HS-27A (cell line): ENCODE measurements at regions not wholly inside any gene's neighbourhood (a gene's known extent, or its start where the extent isn't known, plus 50 kb on each side); places are given as distances from the start of the nearest gene placed in this dataset.

Experiments
- DNase-seq: peaks from one replicate; pipeline ENCODE4 v3.0.0-alpha.2; 2012; ENCODE audit warnings: low read depth, missing footprints

DNA sequence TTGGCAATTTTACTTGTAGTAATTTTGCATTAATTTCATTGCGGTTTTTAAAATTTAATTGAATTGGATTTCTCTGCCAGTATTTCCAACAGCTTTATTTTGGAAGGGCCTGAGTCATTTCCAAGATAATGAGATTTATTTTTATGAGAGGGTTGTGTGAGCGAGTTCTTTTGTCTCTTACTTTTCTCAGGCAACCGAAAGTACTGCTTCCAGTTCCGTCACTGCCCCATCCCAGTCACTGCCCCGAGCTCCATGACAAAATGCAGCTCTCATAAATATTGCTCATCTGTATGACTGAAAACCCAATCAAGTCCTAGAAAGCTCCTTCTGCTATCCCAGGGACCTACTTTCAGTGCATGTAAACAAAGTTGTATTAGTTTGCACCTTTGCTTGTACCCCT lies 468.4 kb upstream of the SEMA3D start:
- no peak for DNase-seq

DNA sequence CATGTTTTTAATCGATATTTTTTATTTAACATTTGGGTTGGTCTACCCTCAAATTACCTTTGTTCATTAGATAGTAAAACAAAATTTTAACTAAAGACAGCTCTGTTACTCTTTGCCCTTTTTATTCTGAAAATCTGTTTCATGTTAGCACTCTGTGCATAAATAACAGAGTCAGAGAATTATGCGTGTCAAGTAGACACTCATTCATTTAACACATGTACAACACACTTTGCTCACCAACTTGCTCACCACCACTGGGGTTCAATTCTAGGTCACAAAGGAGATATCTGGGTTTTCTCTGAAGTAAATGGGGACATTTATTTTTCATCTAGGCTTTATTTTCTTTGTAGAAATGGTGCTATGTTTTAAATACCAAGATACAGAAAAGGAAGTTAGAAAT lies 457.4 kb upstream of the SEMA3D start:
- DNase-seq, result no peak

- DNase-seq, result no peak
Observed at GRCh38 chr7:85641331-85641730, 454.5 kb upstream of the SEMA3D start.

DNA sequence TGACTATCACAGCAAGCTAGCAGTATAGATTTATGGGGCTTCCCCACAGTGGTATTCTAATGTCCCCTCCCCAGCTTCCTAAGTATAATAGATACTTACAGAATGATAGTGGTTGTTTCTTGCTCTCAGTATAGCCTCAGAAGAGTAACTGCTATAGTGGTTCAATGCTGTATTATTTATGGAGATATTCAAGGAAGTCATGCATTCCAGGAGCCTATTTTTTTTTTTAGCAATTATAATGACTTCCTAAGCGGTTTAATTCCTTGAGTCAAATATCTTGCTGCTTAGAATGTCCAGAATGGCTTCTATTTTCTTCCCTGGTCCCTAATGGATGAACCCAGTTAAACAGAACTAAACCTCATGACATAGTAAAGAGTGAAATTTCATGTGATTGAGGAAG lies 451.5 kb upstream of the SEMA3D start:
- no peak for DNase-seq

DNA sequence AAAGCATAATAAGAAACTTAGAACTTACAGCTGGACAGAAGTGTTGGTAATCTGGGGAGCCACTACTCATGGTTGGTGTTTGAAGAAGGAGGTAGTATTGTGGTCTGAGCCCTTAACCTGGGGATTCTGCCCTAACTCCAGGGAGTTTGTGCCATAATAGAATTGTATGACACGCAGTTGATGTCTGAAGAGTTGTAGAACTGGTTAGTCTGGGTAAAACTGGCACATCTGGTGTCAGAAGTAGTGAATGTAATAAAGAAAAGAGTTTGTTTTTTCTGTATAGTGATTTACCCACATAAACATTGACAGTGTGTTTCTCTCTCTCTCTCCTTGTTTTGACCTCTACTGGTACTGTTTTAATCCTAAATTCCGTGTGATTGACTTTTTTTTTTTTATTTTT lies 448.1 kb upstream of the SEMA3D start:
- DNase-seq, result no peak

- no peak for DNase-seq
Observed at GRCh38 chr7:85630904-85631600, 444.2 kb upstream of the SEMA3D start.

- DNase-seq, result no peak
Observed at GRCh38 chr7:85627791-85628586, 441.1 kb upstream of the SEMA3D start.

GRCh38 chr7:85622059-85622458 lies 435.2 kb upstream of the SEMA3D start:
- DNase-seq, result no peak

GRCh38 chr7:85620936-85621685 lies 434.3 kb upstream of the SEMA3D start:
- no peak for DNase-seq

- no peak for DNase-seq
Observed at GRCh38 chr7:85619236-85619635, 432.4 kb upstream of the SEMA3D start.

GRCh38 chr7:85614684-85615083 lies 427.8 kb upstream of the SEMA3D start:
- no peak for DNase-seq

DNA sequence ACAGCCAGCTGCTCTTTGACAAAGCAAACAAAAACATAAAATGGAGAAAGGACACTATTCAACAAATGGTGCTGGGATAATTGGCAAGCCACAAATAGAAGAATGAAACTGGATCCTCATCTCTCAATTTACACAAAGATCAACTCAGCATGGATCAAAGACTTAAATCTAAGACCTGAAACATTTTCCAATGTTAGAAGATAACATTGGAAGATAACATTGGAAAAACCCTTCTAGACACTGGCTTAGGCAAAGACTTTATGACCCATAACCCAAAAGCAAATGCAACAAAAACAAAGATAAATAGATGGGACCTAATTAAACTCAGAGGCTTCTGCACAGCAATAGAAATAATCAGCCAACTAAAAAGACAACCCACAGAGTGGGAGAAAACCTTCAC lies 425.7 kb upstream of the SEMA3D start:
- no peak for DNase-seq

- no peak for DNase-seq
Observed at GRCh38 chr7:85608804-85609203, 421.9 kb upstream of the SEMA3D start.

DNA sequence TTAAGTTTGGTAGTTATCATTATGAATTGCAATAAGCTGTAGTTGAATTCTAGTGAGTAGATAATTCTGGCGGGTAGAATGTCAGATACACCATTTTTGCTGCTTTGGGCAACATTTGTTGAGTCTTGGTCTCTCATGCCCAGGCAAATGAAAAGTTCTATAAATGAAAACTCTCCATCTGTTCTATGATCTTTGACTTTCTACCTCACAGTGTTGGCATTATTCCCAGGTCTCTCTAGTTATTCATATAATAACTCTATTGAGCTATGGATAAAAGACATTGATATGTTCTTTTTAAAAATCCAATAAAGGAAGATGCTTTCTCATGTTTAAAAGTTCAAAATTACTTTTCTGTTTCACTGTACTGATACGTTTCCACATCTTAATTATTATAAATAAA lies 415.3 kb upstream of the SEMA3D start:
- DNase-seq, result no peak

DNA sequence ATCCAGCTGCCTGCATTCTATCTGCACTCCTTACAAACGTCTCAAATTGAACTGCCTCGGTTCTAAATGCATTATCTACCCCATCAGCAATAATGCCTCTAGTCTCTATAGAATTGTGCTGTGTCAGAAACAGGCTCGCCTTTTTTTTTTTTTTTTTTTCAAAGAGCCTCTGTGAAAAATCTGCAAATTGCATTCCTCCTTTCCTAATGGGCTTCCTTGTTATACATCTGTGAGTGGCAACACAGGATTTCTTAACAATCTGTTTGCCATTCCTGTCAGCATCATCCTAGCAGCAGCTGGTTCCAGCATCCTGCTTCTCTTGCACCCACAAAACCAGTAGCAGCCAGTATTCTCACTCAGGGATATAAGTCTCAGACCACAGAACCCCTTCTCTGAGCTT lies 413.5 kb upstream of the SEMA3D start:
- no peak for DNase-seq

DNA sequence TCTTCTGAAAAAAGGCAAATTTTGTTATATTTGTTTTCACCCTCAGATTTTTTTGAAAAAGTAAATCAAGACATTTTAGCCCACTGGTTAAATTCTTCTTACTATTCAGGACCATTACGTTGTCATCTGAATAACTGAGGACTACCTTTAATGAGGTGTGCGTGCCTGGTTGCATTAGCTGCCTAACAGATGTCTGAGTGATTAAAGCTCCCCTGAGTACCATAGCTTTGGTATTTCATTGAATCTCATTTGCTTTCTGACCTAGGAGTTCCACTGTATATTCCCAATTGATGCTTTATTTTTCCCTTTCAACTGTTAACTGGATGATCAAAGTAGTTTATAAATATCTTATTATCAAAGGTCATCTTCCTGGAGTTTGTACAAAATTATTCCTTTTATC lies 410.0 kb upstream of the SEMA3D start:
- no peak for DNase-seq

- no peak for DNase-seq
Observed at GRCh38 chr7:85595750-85596178, 408.9 kb upstream of the SEMA3D start.

DNA sequence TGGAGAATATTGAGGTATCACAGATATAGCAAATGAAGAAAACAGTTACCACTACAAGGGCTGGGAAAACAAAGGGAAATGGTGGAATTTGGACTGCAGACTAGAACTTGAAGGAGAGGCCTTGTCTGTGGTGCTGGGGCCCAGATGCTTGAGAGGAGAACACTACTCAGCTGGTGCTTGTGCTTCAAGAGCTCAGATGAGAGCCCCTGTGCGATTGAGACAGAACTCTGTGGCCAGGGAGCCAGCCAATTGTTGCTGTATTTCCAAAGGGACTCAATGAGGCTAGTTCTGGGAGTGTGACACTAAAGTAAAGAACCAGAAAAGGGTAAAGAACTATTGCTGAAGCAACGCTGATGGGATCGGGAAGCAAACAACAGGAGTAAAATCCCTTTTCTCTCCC lies 406.5 kb upstream of the SEMA3D start:
- no peak for DNase-seq

- DNase-seq, result no peak
Observed at GRCh38 chr7:85587785-85588184, 400.9 kb upstream of the SEMA3D start.

DNA sequence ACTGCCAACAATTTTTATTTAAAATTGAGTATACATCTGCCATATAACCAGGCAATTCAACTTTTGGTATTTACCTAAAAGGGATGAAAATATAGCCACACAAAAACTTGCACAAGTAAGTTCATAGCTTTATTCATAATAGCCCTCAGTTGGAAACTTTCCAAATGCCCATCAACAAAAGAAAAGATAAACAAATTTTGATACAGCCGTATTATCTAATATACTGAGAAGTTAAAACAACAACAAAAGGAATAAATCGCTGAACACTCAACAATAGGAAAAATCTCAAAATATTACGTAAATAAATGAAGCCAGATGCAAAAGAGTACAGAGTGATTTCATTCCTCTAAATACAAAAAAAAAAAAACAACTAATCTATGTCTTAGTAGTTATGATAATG lies 399.2 kb upstream of the SEMA3D start:
- no peak for DNase-seq

GRCh38 chr7:85583131-85583953 lies 396.5 kb upstream of the SEMA3D start:
- DNase-seq, result no peak

- DNase-seq, result no peak
Observed at GRCh38 chr7:85573844-85574243, 387.0 kb upstream of the SEMA3D start.
